Upper lobe of left lung (tissue), 6 donors: ENCODE measurements at regions not wholly inside any gene's neighbourhood (a gene's known extent, or its start where the extent isn't known, plus 50 kb on each side); places are given as distances from the start of the nearest gene placed in this dataset.

Experiments used
- ATAC-seq, 2 donors: fragments of 200-7000 bp; cut with Tn5 transposase; one replicate each; pipeline ENCODE4 v1.9.1; 2022; ENCODE audit warnings: mild to moderate bottlenecking in 2 of 2, moderate library complexity in 2 of 2; ENCODE audit not compliant: low FRiP score in 2 of 2
- DNase-seq, 2 donors: peaks; one replicate each; pipeline ENCODE4 v3.0.0-alpha.2; 2019 to 2020
- H3K27ac ChIP-seq, 4 donors: fragments of 200-600 bp; sonication (generic); one replicate each; pipeline ENCODE4 v1.5.1; 2016 to 2019
- H3K27me3 ChIP-seq, 4 donors: fragments of 200-600 bp; sonication (generic); one replicate each; pipeline ENCODE4 v1.5.1; 2017 to 2019
- H3K36me3 ChIP-seq, 4 donors: fragments of 200-600 bp; sonication (generic); one replicate each; pipeline ENCODE4 v1.5.1; 2016 to 2019
- H3K4me1 ChIP-seq, 4 donors: fragments of 200-600 bp; sonication (generic); one replicate each; pipeline ENCODE4 v1.5.1; 2018 to 2019
- H3K4me3 ChIP-seq, 4 donors: fragments of 200-600 bp; sonication (generic); one replicate each; pipeline ENCODE4 v1.5.1; 2017 to 2019; ENCODE audit warnings: mild to moderate bottlenecking in 2 of 4, moderate library complexity in 1 of 4
- H3K9me3 ChIP-seq, 4 donors: fragments of 200-600 bp; sonication (generic); one replicate each; pipeline ENCODE4 v1.5.1; 2018 to 2019
- CTCF ChIP-seq, 6 experiments: fragments of 450-650 bp in 4 of 6; fragments of 200-600 bp in 2 of 6; sonication (generic) in 2 of 6; IDR thresholded peaks; one replicate each; pipeline ENCODE4 v1.5.1; 2016 to 2019; ENCODE audit warnings: antibody characterized with exemption in 6 of 6
- EP300 ChIP-seq, 4 donors: sonication (generic); formaldehyde crosslinking; IDR thresholded peaks; one replicate each; pipeline ENCODE4 v1.5.1; 2017; ENCODE audit warnings: antibody characterized with exemption in 4 of 4, control low read depth in 2 of 4
- POLR2A ChIP-seq, 4 donors: fragments of 450-650 bp; IDR thresholded peaks; one replicate each; pipeline ENCODE4 v1.5.1; 2016 to 2017; ENCODE audit warnings: antibody characterized with exemption in 4 of 4, mild to moderate bottlenecking in 2 of 4
- POLR2AphosphoS5 ChIP-seq, 2 donors: sonication (generic); formaldehyde crosslinking; IDR thresholded peaks; one replicate each; pipeline ENCODE4 v1.5.1; 2017; ENCODE audit warnings: antibody characterized with exemption in 2 of 2
- WGBS, 2 donors: methylation state at CpG; one replicate each; pipeline ENCODE4 v1.1.5; 2017 to 2018; 5-methylcytosine and 5-hydroxymethylcytosine counted together
- donor health status: DM: no; HTN: no; CAD: no; lungs with moderate emphysema.
- donor health status: DM: no; HTN: yes; CAD: no; lungs with severe emphysema.

- 65 to 76% methylated on average over 7 of the region's 7 CpGs for WGBS, 2 donors
- Histone ChIP-seq H3K36me3 (no peaks in the 10 kb centered on the region), H3K4me3 (no peak overlapping the region), H3K4me1 (no peaks in the 10 kb centered on the region), H3K27ac (no peak overlapping the region), H3K27me3 (no peaks in the 10 kb centered on the region), H3K9me3 (no peaks in the 10 kb centered on the region)
- ATAC-seq, result no peak
- TF ChIP-seq EP300 (IDR thresholded peaks at IDR 0.05) (no peak), POLR2AphosphoS5 (IDR thresholded peaks at IDR 0.05) (no peak), CTCF (IDR thresholded peaks at IDR 0.05) (no peak), POLR2A (IDR thresholded peaks at IDR 0.05) (no peak)
- no peak for DNase-seq
Measured at GRCh38 chr16:14371778-14372431, 258.2 kb downstream of the PARN start.

- 67 to 73% methylated on average over 6 to 7 of the region's 7 CpGs for WGBS, 2 donors
- no peak for DNase-seq
- H3K36me3 ChIP-seq, result no peaks in the 10 kb centered on the region
- no peaks in the 10 kb centered on the region for H3K9me3 ChIP-seq
- no peak overlapping the region for H3K4me3 ChIP-seq
- H3K27ac ChIP-seq, result no peak overlapping the region
- no peak for ATAC-seq
- no peaks in the 10 kb centered on the region for H3K4me1 ChIP-seq
- H3K27me3 ChIP-seq, result no peaks in the 10 kb centered on the region
- TF ChIP-seq CTCF (IDR thresholded peaks at IDR 0.05) (no peak), POLR2A (IDR thresholded peaks at IDR 0.05) (no peak)
Measured at GRCh38 chr16:14370736-14371234, 259.3 kb downstream of the PARN start.

GRCh38 chr16:14369734-14370598 is 260.1 kb downstream of the PARN start:
- Histone ChIP-seq H3K36me3 (no peaks in the 10 kb centered on the region), H3K9me3 (no peaks in the 10 kb centered on the region), H3K4me3 (no peak overlapping the region), H3K4me1 (no peaks in the 10 kb centered on the region), H3K27me3 (no peaks in the 10 kb centered on the region), H3K27ac (no peak overlapping the region)
- ATAC-seq (peak in 1 of 2 donors; percentile 88), DNase-seq (peak in 1 of 2 donors; percentile 85)
- TF ChIP-seq POLR2AphosphoS5 (IDR thresholded peaks at IDR 0.05), result no peak
- no peak for TF ChIP-seq EP300 (IDR thresholded peaks at IDR 0.05)
- TF ChIP-seq POLR2A (IDR thresholded peaks at IDR 0.05), result no peak
- TF ChIP-seq CTCF (IDR thresholded peaks at IDR 0.05), result no peak
- WGBS, 2 donors, result 69 to 70% methylated on average over 12 to 19 of the region's 26 CpGs

- WGBS, 2 donors, result 91 to 96% methylated on average over 3 of the region's 3 CpGs
- no peaks in the 10 kb centered on the region for H3K36me3 ChIP-seq
- no peak overlapping the region for H3K4me3 ChIP-seq
- ATAC-seq (no peak), DNase-seq (no peak)
- TF ChIP-seq CTCF (IDR thresholded peaks at IDR 0.05) (no peak), POLR2AphosphoS5 (IDR thresholded peaks at IDR 0.05) (no peak), POLR2A (IDR thresholded peaks at IDR 0.05) (no peak), EP300 (IDR thresholded peaks at IDR 0.05) (no peak)
- no peaks in the 10 kb centered on the region for H3K9me3 ChIP-seq
- no peaks in the 10 kb centered on the region for H3K27me3 ChIP-seq
- no peak overlapping the region for H3K27ac ChIP-seq
- peaks cover 0 to 8% (median 3%) of the 10 kb centered on the region in 4 donors for H3K4me1 ChIP-seq
Measured at GRCh38 chr16:14368399-14368798, 261.7 kb downstream of the PARN start.
